HepG2 (cell line): ENCODE measurements at regions not wholly inside any gene's neighbourhood (a gene's known extent, or its start where the extent isn't known, plus 50 kb on each side); places are given as distances from the start of the nearest gene placed in this dataset.

ENCODE experiments used
- ATAC-seq: fragments of 200-7000 bp; cut with Tn5 transposase; 3 replicates; pipeline ENCODE4 v1.9.1; 2020; ENCODE audit warnings: mild to moderate bottlenecking, moderate library complexity
- BruUV-seq: library from RNA; stranded (reverse); fragments of 400-500 nt; replicated peaks from 2 replicates; lab custom pipeline; 2021; lab: Mats Ljungman, UMichigan
- CTCF ChIA-PET: fragments of 300-600 bp; formaldehyde crosslinking; extraction: SDS; loops from one replicate; lab custom pipeline; 2021; ENCODE audit warnings: low total read pairs, inconsistent platforms, low intra/inter-chr PET ratio; lab: Yijun Ruan, JAX
- POLR2A ChIA-PET: fragments of 350-600 bp; sonication (Branson Sonifier 250); formaldehyde crosslinking; loops from one replicate; lab custom pipeline; 2020; ENCODE audit warnings: antibody characterized with exemption, inconsistent platforms; lab: Yijun Ruan, JAX
- DNase-seq: peaks from one replicate; pipeline ENCODE4 v3.0.0-alpha.2; 2015; ENCODE audit warnings: low spot score
- FAIRE-seq: peaks from 3 replicates; lab custom pipeline; 2011; peaks lifted over from hg19 to GRCh38; lab: Jason Lieb, UNC
- H2AFZ ChIP-seq: one replicate; pipeline ENCODE4 v1.6.1; 2011; ENCODE audit warnings: low read length, inconsistent platforms
- H3K27ac ChIP-seq: fragments of 300-600 bp; 3 replicates; pipeline ENCODE4 v1.8.0; 2011; ENCODE audit warnings: mixed run types, mild to moderate bottlenecking, mixed read lengths, low read length, inconsistent platforms; ENCODE audit not compliant: insufficient read depth; ENCODE audit errors: extremely low read length
- H3K27me3 ChIP-seq, 2 experiments: fragments of 200-600 bp in 1 of 2; 2 replicates in 1 of 2; 3 replicates in 1 of 2; pipeline versions ENCODE4 v1.6.0 to v1.8.0; 2011; ENCODE audit warnings: low read length in 2 of 2, mild to moderate bottlenecking in 2 of 2, moderate library complexity in 2 of 2, inconsistent platforms in 1 of 2; ENCODE audit not compliant: insufficient read depth in 2 of 2, control insufficient read depth in 1 of 2
- H3K36me3 ChIP-seq, 2 experiments: fragments of 200-600 bp in 1 of 2; replicated peaks in 1 of 2; 2 replicates in 1 of 2; 3 replicates in 1 of 2; pipeline versions ENCODE4 v1.5.1 to v1.8.0; 2011; ENCODE audit warnings: low read length in 2 of 2, inconsistent platforms in 1 of 2; ENCODE audit not compliant: insufficient read depth in 2 of 2, control insufficient read depth in 1 of 2
- H3K4me1 ChIP-seq: 2 replicates; pipeline ENCODE4 v1.5.1; 2012; ENCODE audit warnings: low read length, inconsistent platforms; ENCODE audit not compliant: insufficient read depth
- H3K4me2 ChIP-seq: 2 replicates; pipeline ENCODE4 v1.6.0; 2011; ENCODE audit warnings: low read depth, low read length, inconsistent platforms
- H3K4me3 ChIP-seq, 3 experiments: fragments of 200-600 bp in 1 of 3; sonication (generic), shearing (Covaris generic) in 1 of 3; replicated peaks in 1 of 3; 2 replicates each; pipeline ENCODE4 v1.5.1; 2011 to 2016; ENCODE audit warnings: low read length in 3 of 3, inconsistent platforms in 2 of 3, low read depth in 2 of 3, mild to moderate bottlenecking in 2 of 3, control low read depth in 1 of 3, mixed read lengths in 1 of 3; ENCODE audit not compliant: insufficient read depth in 1 of 3
- H3K79me2 ChIP-seq: one replicate; pipeline ENCODE4 v1.6.1; 2011; ENCODE audit warnings: low read length, inconsistent platforms; ENCODE audit not compliant: insufficient read depth
- H3K9ac ChIP-seq: 2 replicates; pipeline ENCODE4 v1.6.0; 2011; ENCODE audit warnings: mild to moderate bottlenecking, low read depth, low read length, inconsistent platforms; ENCODE audit not compliant: insufficient read depth
- H3K9me3 ChIP-seq: 2 replicates; pipeline ENCODE4 v1.5.1; 2012; ENCODE audit warnings: mild to moderate bottlenecking, low read length
- H4K20me1 ChIP-seq: 2 replicates; pipeline ENCODE4 v1.6.0; 2011; ENCODE audit warnings: inconsistent platforms, mild to moderate bottlenecking, low read length, moderate library complexity; ENCODE audit not compliant: insufficient read depth
- PHF20 ChIP-seq: sonication (generic); formaldehyde crosslinking; IDR thresholded peaks from 2 replicates; pipeline ENCODE4 v1.5.0; 2020; ENCODE audit warnings: mild to moderate bottlenecking, missing genetic modification reagents
- ZNF10 ChIP-seq: sonication (generic); formaldehyde crosslinking; IDR thresholded peaks from 2 replicates; pipeline ENCODE4 v1.4.0; 2020; ENCODE audit warnings: mild to moderate bottlenecking, low read depth, missing genetic modification reagents, borderline replicate concordance
- in situ Hi-C: cut with HindIII; loops from 2 replicates; pipeline ENCODE4 v1.10.0; 2017; ENCODE audit warnings: low pct_unique_long_range_greater_than_20kb; ENCODE audit not compliant: extremely low pct_ligation_motif_present
- intact Hi-C: fragments of 100-400 bp; cut with micrococcal nuclease; formaldehyde crosslinking; loops from one replicate; pipeline ENCODE4 v1.10.0; 2022; ENCODE audit not compliant: unreplicated experiment
- TF ChIP-seq, protein P1 (sequence below): sonication (generic); formaldehyde crosslinking; IDR thresholded peaks from 2 replicates; pipeline ENCODE4 v1.5.0; 2020; ENCODE audit warnings: mild to moderate bottlenecking, missing genetic modification reagents, borderline replicate concordance

DNA sequence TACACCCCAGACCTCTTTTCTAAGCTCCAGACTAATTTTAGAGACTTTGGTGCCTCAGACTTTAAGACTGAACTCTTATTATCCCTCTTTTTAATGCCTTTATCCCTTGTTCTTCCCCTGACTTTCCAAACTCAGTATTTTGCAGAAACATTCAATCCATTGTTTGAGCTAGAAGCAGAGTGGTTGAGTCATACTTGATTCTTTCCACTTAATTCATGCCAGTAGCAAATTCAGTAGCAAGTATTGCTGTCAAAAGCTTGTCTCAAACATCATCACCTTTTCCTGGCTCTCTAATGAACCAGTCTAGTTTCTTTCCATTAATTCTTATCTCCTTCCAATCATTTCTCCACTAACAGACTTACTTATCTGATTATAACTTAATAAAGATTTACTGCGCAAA is 699.7 kb upstream of the ZNF804A start (continued):
- TF ChIP-seq, protein P1, sequence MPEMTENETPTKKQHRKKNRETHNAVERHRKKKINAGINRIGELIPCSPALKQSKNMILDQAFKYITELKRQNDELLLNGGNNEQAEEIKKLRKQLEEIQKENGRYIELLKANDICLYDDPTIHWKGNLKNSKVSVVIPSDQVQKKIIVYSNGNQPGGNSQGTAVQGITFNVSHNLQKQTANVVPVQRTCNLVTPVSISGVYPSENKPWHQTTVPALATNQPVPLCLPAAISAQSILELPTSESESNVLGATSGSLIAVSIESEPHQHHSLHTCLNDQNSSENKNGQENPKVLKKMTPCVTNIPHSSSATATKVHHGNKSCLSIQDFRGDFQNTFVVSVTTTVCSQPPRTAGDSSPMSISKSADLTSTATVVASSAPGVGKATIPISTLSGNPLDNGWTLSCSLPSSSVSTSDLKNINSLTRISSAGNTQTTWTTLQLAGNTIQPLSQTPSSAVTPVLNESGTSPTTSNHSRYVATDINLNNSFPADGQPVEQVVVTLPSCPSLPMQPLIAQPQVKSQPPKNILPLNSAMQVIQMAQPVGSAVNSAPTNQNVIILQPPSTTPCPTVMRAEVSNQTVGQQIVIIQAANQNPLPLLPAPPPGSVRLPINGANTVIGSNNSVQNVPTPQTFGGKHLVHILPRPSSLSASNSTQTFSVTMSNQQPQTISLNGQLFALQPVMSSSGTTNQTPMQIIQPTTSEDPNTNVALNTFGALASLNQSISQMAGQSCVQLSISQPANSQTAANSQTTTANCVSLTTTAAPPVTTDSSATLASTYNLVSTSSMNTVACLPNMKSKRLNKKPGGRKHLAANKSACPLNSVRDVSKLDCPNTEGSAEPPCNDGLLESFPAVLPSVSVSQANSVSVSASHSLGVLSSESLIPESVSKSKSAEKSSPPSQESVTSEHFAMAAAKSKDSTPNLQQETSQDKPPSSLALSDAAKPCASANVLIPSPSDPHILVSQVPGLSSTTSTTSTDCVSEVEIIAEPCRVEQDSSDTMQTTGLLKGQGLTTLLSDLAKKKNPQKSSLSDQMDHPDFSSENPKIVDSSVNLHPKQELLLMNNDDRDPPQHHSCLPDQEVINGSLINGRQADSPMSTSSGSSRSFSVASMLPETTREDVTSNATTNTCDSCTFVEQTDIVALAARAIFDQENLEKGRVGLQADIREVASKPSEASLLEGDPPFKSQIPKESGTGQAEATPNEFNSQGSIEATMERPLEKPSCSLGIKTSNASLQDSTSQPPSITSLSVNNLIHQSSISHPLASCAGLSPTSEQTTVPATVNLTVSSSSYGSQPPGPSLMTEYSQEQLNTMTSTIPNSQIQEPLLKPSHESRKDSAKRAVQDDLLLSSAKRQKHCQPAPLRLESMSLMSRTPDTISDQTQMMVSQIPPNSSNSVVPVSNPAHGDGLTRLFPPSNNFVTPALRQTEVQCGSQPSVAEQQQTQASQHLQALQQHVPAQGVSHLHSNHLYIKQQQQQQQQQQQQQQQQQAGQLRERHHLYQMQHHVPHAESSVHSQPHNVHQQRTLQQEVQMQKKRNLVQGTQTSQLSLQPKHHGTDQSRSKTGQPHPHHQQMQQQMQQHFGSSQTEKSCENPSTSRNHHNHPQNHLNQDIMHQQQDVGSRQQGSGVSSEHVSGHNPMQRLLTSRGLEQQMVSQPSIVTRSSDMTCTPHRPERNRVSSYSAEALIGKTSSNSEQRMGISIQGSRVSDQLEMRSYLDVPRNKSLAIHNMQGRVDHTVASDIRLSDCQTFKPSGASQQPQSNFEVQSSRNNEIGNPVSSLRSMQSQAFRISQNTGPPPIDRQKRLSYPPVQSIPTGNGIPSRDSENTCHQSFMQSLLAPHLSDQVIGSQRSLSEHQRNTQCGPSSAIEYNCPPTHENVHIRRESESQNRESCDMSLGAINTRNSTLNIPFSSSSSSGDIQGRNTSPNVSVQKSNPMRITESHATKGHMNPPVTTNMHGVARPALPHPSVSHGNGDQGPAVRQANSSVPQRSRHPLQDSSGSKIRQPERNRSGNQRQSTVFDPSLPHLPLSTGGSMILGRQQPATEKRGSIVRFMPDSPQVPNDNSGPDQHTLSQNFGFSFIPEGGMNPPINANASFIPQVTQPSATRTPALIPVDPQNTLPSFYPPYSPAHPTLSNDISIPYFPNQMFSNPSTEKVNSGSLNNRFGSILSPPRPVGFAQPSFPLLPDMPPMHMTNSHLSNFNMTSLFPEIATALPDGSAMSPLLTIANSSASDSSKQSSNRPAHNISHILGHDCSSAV: no peak
- TF ChIP-seq ZNF10 (CRISPR knock-in tag): no peak
- TF ChIP-seq, all 625 proteins: peak for 0

DNA sequence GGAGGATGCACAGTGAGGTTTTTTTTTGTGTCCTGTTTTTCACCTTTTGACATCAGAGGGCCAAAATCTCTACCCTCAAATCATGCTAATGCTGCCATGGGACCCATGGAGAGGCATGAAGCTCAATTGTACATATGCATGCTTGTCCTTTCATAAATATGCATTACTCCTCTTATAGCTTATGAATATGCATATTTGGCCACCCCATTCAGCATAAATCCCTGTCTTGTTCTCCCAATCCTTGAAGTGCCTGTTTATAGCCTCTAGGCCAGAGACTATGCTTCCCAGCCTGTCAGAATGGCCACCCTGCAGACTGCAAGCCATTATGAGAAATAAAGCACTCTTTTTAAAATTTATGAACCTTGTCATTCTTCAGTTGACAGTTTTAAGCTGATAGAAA is 696.4 kb upstream of the ZNF804A start:
- DNase-seq (no peak), ATAC-seq (no peak), FAIRE-seq (no peak)
- intact Hi-C loops: no loop called here
- H3K4me1 ChIP-seq: no peaks in the 10 kb centered on the region
- BruUV-seq: no TSS peak
- CTCF ChIA-PET: no interaction called here
- H3K27me3 ChIP-seq: no peaks in the 10 kb centered on the region
- POLR2A ChIA-PET: no interaction called here
- no peak overlapping the region for H3K9ac ChIP-seq
- in situ Hi-C loops: no loop called here
- TF ChIP-seq PHF20 (CRISPR knock-in tag): no peak
- no peaks in the 10 kb centered on the region for H3K9me3 ChIP-seq
- no peak overlapping the region for H2AFZ ChIP-seq
- no peaks in the 10 kb centered on the region for H3K79me2 ChIP-seq
- no peaks in the 10 kb centered on the region for H3K36me3 ChIP-seq
- H3K27ac ChIP-seq: no peak overlapping the region
- no peak overlapping the region for H3K4me3 ChIP-seq
- H3K4me2 ChIP-seq: no peak overlapping the region
- no peaks in the 10 kb centered on the region for H4K20me1 ChIP-seq
